NCI-H1092 (cell line): ENCODE measurements at regions not wholly inside any gene's neighbourhood (a gene's known extent, or its start where the extent isn't known, plus 50 kb on each side); places are given as distances from the start of the nearest gene placed in this dataset.

Experiments
- DNase-seq: peaks from one replicate; lab custom pipeline; 2025; lab: John Stamatoyannopoulos, UW

- no peak for DNase-seq
These were observed 243.2 kb downstream of the CASP12 start for GRCh38 chr11:104655066-104655465.

GRCh38 chr11:104654181-104654813, 244.0 kb downstream of the CASP12 start:
- no peak for DNase-seq

- DNase-seq: no peak
These were observed 244.9 kb downstream of the CASP12 start for GRCh38 chr11:104653407-104653806.

- DNase-seq: no peak
These were observed 245.3 kb downstream of the CASP12 start for GRCh38 chr11:104652996-104653395.

GRCh38 chr11:104650234-104650633, 248.0 kb downstream of the CASP12 start:
- DNase-seq: no peak

- no peak for DNase-seq
These were observed 249.3 kb downstream of the CASP12 start for GRCh38 chr11:104649002-104649401.

- no peak for DNase-seq
These were observed 252.7 kb downstream of the CASP12 start for GRCh38 chr11:104645261-104646222.

GRCh38 chr11:104637662-104638170, 260.5 kb downstream of the CASP12 start:
- no peak for DNase-seq

- DNase-seq: no peak
These were observed 265.0 kb downstream of the CASP12 start for GRCh38 chr11:104633226-104633625.

- DNase-seq: no peak
These were observed 267.9 kb downstream of the CASP12 start for GRCh38 chr11:104630352-104630751.

GRCh38 chr11:104625246-104625645, 273.0 kb downstream of the CASP12 start:
- DNase-seq: no peak

GRCh38 chr11:104624021-104624420, 274.2 kb downstream of the CASP12 start:
- no peak for DNase-seq

- DNase-seq: no peak
These were observed 274.7 kb downstream of the CASP12 start for GRCh38 chr11:104623518-104623917.

- no peak for DNase-seq
These were observed 277.3 kb downstream of the CASP12 start for GRCh38 chr11:104620991-104621390.

- no peak for DNase-seq
These were observed 278.5 kb downstream of the CASP12 start for GRCh38 chr11:104619751-104620150.

- DNase-seq: no peak
These were observed 279.3 kb downstream of the CASP12 start for GRCh38 chr11:104618954-104619353.

- DNase-seq: no peak
These were observed 283.3 kb downstream of the CASP12 start for GRCh38 chr11:104614961-104615360.

- DNase-seq: no peak
These were observed 284.1 kb downstream of the CASP12 start for GRCh38 chr11:104614117-104614680.

- DNase-seq: no peak
These were observed 287.6 kb downstream of the CASP12 start for GRCh38 chr11:104610635-104611034.

GRCh38 chr11:104609311-104610085, 288.8 kb downstream of the CASP12 start:
- no peak for DNase-seq

- no peak for DNase-seq
These were observed 295.6 kb downstream of the CASP12 start for GRCh38 chr11:104602643-104603042.
